ENCODE measurements at regions not wholly inside any gene's neighbourhood (a gene's known extent, or its start where the extent isn't known, plus 50 kb on each side); places are given as distances from the start of the nearest gene placed in this dataset.

DNA sequence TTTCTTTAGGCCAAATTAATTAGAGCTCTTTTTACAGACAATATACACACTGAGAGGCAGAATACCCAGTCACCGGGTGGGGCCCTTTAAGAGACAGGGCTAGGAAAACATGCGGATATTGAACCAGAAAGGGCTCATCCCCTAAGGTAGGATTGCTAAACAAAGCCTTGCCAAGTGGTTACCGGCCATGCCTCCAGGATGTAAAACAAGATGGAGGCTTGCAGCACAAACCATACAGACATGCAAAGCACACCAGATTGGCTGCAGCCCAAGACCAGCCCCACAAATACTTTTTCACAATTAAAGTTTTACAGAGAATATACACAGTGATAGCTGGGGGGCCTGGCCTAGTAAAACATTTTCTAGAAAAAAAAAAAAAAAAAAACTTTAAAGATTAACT is 210.0 kb downstream of the KLHL4 start:
- ATAC-seq, result no peak
- H3K9me3 ChIP-seq, result no peaks in the 10 kb centered on the region
- no peaks in the 10 kb centered on the region for H3K27me3 ChIP-seq (ENCODE audit: low read depth)
- H3K36me3 ChIP-seq, result no peaks in the 10 kb centered on the region
- no peak overlapping the region for H3K4me3 ChIP-seq
- intact Hi-C loops (cut with DNase I), result no loop called here
- H3K4me1 ChIP-seq, result no peaks in the 10 kb centered on the region
- DNase-seq, result no peak
- no peak for TF ChIP-seq CTCF (IDR thresholded peaks at IDR 0.05)
- no peak overlapping the region for H3K27ac ChIP-seq

- H3K36me3 ChIP-seq, result no peaks in the 10 kb centered on the region
- ATAC-seq, result no peak
- TF ChIP-seq CTCF (IDR thresholded peaks at IDR 0.05), result no peak
- no peak for DNase-seq
- intact Hi-C loops (cut with DNase I), result no loop called here
- no peak overlapping the region for H3K27ac ChIP-seq
- no peaks in the 10 kb centered on the region for H3K27me3 ChIP-seq (ENCODE audit: low read depth)
- no peaks in the 10 kb centered on the region for H3K4me1 ChIP-seq
- no peak overlapping the region for H3K4me3 ChIP-seq
- no peaks in the 10 kb centered on the region for H3K9me3 ChIP-seq
These were observed 210.4 kb downstream of the KLHL4 start for GRCh38 chrX:87728024-87728423.

DNA sequence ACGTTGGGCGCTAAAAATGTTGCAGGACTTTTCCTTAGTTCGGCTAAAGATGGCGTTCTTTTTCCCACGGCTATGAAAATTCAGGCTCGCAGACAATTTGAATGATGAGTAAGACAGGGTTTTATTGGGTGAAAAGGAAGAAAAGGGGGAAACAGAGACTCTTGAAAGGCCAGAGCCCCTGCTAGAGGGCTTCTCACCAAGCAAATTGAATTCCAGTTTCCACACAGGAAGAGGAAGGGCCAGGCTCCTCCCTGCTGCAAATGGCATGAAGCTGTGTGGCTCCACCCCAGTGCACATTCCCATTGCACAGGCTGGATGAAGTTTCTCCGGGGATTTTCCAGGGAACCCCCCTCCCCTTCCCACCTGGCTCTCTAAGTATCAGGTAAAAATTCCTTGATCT is 210.9 kb downstream of the KLHL4 start:
- DNase-seq, result no peak
- H3K27me3 ChIP-seq (ENCODE audit: low read depth), result no peaks in the 10 kb centered on the region
- TF ChIP-seq CTCF (IDR thresholded peaks at IDR 0.05), result no peak
- H3K27ac ChIP-seq, result no peak overlapping the region
- H3K4me1 ChIP-seq, result no peaks in the 10 kb centered on the region
- no peaks in the 10 kb centered on the region for H3K36me3 ChIP-seq
- intact Hi-C loops (cut with DNase I), result no loop called here
- no peaks in the 10 kb centered on the region for H3K9me3 ChIP-seq
- ATAC-seq, result no peak
- H3K4me3 ChIP-seq, result no peak overlapping the region

GRCh38 chrX:87732133-87732532 is 214.5 kb downstream of the KLHL4 start:
- Histone ChIP-seq H3K36me3 (no peaks in the 10 kb centered on the region), H3K4me3 (no peak overlapping the region), H3K27me3 (ENCODE audit: low read depth) (no peaks in the 10 kb centered on the region), H3K4me1 (no peaks in the 10 kb centered on the region), H3K27ac (no peak overlapping the region), H3K9me3 (no peaks in the 10 kb centered on the region)
- no peak for ATAC-seq
- intact Hi-C loops (cut with DNase I), result no loop called here
- no peak for TF ChIP-seq CTCF (IDR thresholded peaks at IDR 0.05)
- no peak for DNase-seq

- intact Hi-C loops (cut with DNase I), result no loop called here
- Histone ChIP-seq H3K27me3 (ENCODE audit: low read depth) (no peaks in the 10 kb centered on the region), H3K4me3 (no peak overlapping the region), H3K9me3 (no peaks in the 10 kb centered on the region), H3K36me3 (no peaks in the 10 kb centered on the region), H3K4me1 (no peaks in the 10 kb centered on the region), H3K27ac (no peak overlapping the region)
- no peak for DNase-seq
- no peak for TF ChIP-seq CTCF (IDR thresholded peaks at IDR 0.05)
- no peak for ATAC-seq
These were observed 219.0 kb downstream of the KLHL4 start for GRCh38 chrX:87736576-87736975.

DNA sequence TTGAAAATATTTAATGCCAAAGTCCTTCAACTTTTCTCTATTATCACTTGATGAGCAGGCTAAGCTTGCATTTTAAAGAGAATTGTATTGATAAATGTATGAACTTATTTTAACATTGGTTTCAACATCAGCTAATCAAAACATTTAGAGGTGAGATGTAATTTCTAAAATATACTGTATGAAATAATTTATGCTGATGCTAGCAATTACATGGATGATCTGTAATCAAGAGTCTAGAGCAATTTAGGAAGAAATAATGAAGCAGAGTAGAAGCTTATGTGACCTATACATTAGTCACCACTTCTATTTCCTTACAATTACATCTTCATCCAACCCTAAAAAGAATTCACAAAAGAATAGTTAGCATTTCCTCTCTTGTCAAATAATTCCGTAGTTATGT is 226.8 kb downstream of the KLHL4 start:
- Histone ChIP-seq H3K36me3 (no peaks in the 10 kb centered on the region), H3K4me1 (no peaks in the 10 kb centered on the region), H3K9me3 (no peaks in the 10 kb centered on the region), H3K4me3 (no peak overlapping the region), H3K27me3 (ENCODE audit: low read depth) (no peaks in the 10 kb centered on the region), H3K27ac (no peak overlapping the region)
- no peak for DNase-seq
- intact Hi-C loops (cut with DNase I), result no loop called here
- no peak for ATAC-seq
- TF ChIP-seq CTCF (IDR thresholded peaks at IDR 0.05), result no peak

Data from lower lobe of right lung (tissue), 2 donors.